KMS-11 (cell line): ENCODE measurements at regions not wholly inside any gene's neighbourhood (a gene's known extent, or its start where the extent isn't known, plus 50 kb on each side); places are given as distances from the start of the nearest gene placed in this dataset.

Experiments
- H2AFZ ChIP-seq: fragments of 200-600 bp; sonication (generic); 2 replicates; pipeline ENCODE4 v1.6.1; 2016; ENCODE audit warnings: antibody characterized with exemption, mixed run types, low read depth
- H3K27ac ChIP-seq: fragments of 200-600 bp; sonication (generic); 2 replicates; pipeline ENCODE4 v1.6.1; 2016; ENCODE audit warnings: mild to moderate bottlenecking, mixed run types
- H3K27me3 ChIP-seq: fragments of 200-600 bp; sonication (generic); 2 replicates; pipeline ENCODE4 v1.6.1; 2017; ENCODE audit warnings: mild to moderate bottlenecking, low read depth, mixed run types, moderate library complexity; ENCODE audit not compliant: insufficient read depth
- H3K36me3 ChIP-seq: fragments of 200-600 bp; sonication (generic); 2 replicates; pipeline ENCODE4 v1.6.1; 2017; ENCODE audit warnings: mild to moderate bottlenecking, mixed run types; ENCODE audit not compliant: insufficient read depth
- H3K4me1 ChIP-seq: fragments of 200-600 bp; sonication (generic); 2 replicates; pipeline ENCODE4 v1.6.1; 2016; ENCODE audit warnings: mild to moderate bottlenecking, low read depth, mixed run types; ENCODE audit not compliant: poor library complexity, severe bottlenecking
- H3K4me2 ChIP-seq: fragments of 200-600 bp; sonication (generic); 2 replicates; pipeline ENCODE4 v1.7.0; 2016; ENCODE audit warnings: mild to moderate bottlenecking, mixed run types
- H3K4me3 ChIP-seq: fragments of 200-600 bp; sonication (generic); IDR thresholded peaks from 2 replicates; pipeline ENCODE4 v1.6.1; 2017; ENCODE audit warnings: low read depth, low read length, mixed read lengths; ENCODE audit not compliant: insufficient read depth
- H3K79me2 ChIP-seq: fragments of 200-600 bp; sonication (generic); 2 replicates; pipeline ENCODE4 v1.6.1; 2016; ENCODE audit warnings: low read depth, mixed run types; ENCODE audit not compliant: insufficient read depth
- H3K9ac ChIP-seq: fragments of 200-600 bp; sonication (generic); 2 replicates; pipeline ENCODE4 v1.6.1; 2016; ENCODE audit warnings: mild to moderate bottlenecking, mixed run types
- H4K20me1 ChIP-seq: fragments of 200-600 bp; sonication (generic); 2 replicates; pipeline ENCODE4 v1.6.1; 2016; ENCODE audit warnings: mild to moderate bottlenecking, mixed run types; ENCODE audit not compliant: insufficient read depth
- CTCF ChIP-seq: fragments of 200-600 bp; sonication (generic); conservative IDR thresholded peaks from 2 replicates; pipeline ENCODE4 v1.6.1; 2017; ENCODE audit warnings: low read depth, mild to moderate bottlenecking, antibody characterized with exemption, low read length, moderate library complexity, mixed read lengths

GRCh38 chr20:60764328-60764727 is 487.7 kb upstream of the CDH4 start:
- Histone ChIP-seq H3K36me3 (no peaks in the 10 kb centered on the region), H3K4me3 (no peak overlapping the region), H3K27ac (no peak overlapping the region), H2AFZ (no peak overlapping the region), H3K79me2 (no peaks in the 10 kb centered on the region), H3K9ac (no peak overlapping the region), H3K27me3 (no peaks in the 10 kb centered on the region), H4K20me1 (no peaks in the 10 kb centered on the region), H3K4me1 (no peaks in the 10 kb centered on the region), H3K4me2 (no peak overlapping the region)
- no peak for TF ChIP-seq CTCF

GRCh38 chr20:60764771-60765170 is 487.3 kb upstream of the CDH4 start:
- Histone ChIP-seq H3K4me1 (no peaks in the 10 kb centered on the region), H3K79me2 (no peaks in the 10 kb centered on the region), H3K4me2 (no peak overlapping the region), H4K20me1 (no peaks in the 10 kb centered on the region), H3K9ac (no peak overlapping the region), H2AFZ (no peak overlapping the region), H3K27ac (no peak overlapping the region), H3K4me3 (no peak overlapping the region), H3K27me3 (no peaks in the 10 kb centered on the region), H3K36me3 (no peaks in the 10 kb centered on the region)
- TF ChIP-seq CTCF, result no peak

- no peak for TF ChIP-seq CTCF
- Histone ChIP-seq H3K4me1 (no peaks in the 10 kb centered on the region), H3K36me3 (no peaks in the 10 kb centered on the region), H3K79me2 (no peaks in the 10 kb centered on the region), H4K20me1 (no peaks in the 10 kb centered on the region), H3K27me3 (no peaks in the 10 kb centered on the region), H3K9ac (no peak overlapping the region), H3K4me3 (no peak overlapping the region), H3K4me2 (no peak overlapping the region), H3K27ac (no peak overlapping the region), H2AFZ (no peak overlapping the region)
Observed at GRCh38 chr20:60765821-60766403, 486.1 kb upstream of the CDH4 start.

- no peak overlapping the region for H3K4me3 ChIP-seq
- no peaks in the 10 kb centered on the region for H3K36me3 ChIP-seq
- H3K4me1 ChIP-seq, result no peaks in the 10 kb centered on the region
- H3K79me2 ChIP-seq, result no peaks in the 10 kb centered on the region
- H3K9ac ChIP-seq, result no peak overlapping the region
- H4K20me1 ChIP-seq, result no peaks in the 10 kb centered on the region
- no peak overlapping the region for H2AFZ ChIP-seq
- H3K4me2 ChIP-seq, result no peak overlapping the region
- TF ChIP-seq CTCF, result no peak
- H3K27me3 ChIP-seq, result no peaks in the 10 kb centered on the region
- H3K27ac ChIP-seq, result no peak overlapping the region
Observed at GRCh38 chr20:60768216-60768615, 483.8 kb upstream of the CDH4 start.
